CD4-positive, alpha-beta memory T cell (primary cell): ENCODE measurements at regions not wholly inside any gene's neighbourhood (a gene's known extent, or its start where the extent isn't known, plus 50 kb on each side); places are given as distances from the start of the nearest gene placed in this dataset.

ENCODE experiments used
- CTCF ChIA-PET: fragments of 350-600 bp; sonication (Branson Sonifier 250); formaldehyde crosslinking; loops from one replicate; lab custom pipeline; 2021; ENCODE audit warnings: inconsistent platforms; ENCODE audit not compliant: partially characterized antibody; lab: Charles Lee
- POLR2A ChIA-PET: fragments of 350-600 bp; sonication (Branson Sonifier 250); formaldehyde crosslinking; loops from one replicate; lab custom pipeline; 2021; ENCODE audit not compliant: partially characterized antibody; lab: Charles Lee
- DNase-seq, 5 donors: peaks; one replicate each; pipeline versions ENCODE4 v3.0.0 to v3.0.0-alpha.2; 2020 to 2022; ENCODE audit warnings: mixed read lengths in 1 of 5
- H3K27ac ChIP-seq: one replicate; pipeline ENCODE4 v1.7.0; 2013; ENCODE audit warnings: low read depth, low read length
- H3K27me3 ChIP-seq: 2 replicates; pipeline ENCODE4 v1.7.0; 2013; ENCODE audit warnings: mild to moderate bottlenecking, low read length, moderate library complexity; ENCODE audit not compliant: insufficient read depth
- H3K36me3 ChIP-seq: 2 replicates; pipeline ENCODE4 v1.7.0; 2013; ENCODE audit warnings: mild to moderate bottlenecking, low read length, moderate library complexity; ENCODE audit not compliant: insufficient read depth
- H3K4me1 ChIP-seq: 2 replicates; pipeline ENCODE4 v1.7.0; 2013; ENCODE audit warnings: mild to moderate bottlenecking, low read length, moderate library complexity; ENCODE audit not compliant: insufficient read depth
- H3K4me3 ChIP-seq, 2 donors: one replicate each; pipeline ENCODE4 v1.7.0; 2013; ENCODE audit warnings: low read length in 2 of 2, mild to moderate bottlenecking in 1 of 2
- H3K9me3 ChIP-seq, 2 donors: one replicate each; pipeline ENCODE4 v1.7.0; 2013; ENCODE audit warnings: low read length in 2 of 2, control low read depth in 1 of 2; ENCODE audit not compliant: control insufficient read depth in 1 of 2
- H3K27ac Mint-ChIP-seq, 7 donors: one replicate each; pipeline ENCODE4 v1.8.0; 2020 to 2021; ENCODE audit warnings: mixed read lengths in 7 of 7, mild to moderate bottlenecking in 6 of 7, inconsistent platforms in 3 of 7, moderate library complexity in 3 of 7
- H3K27me3 Mint-ChIP-seq, 2 donors: one replicate each; pipeline ENCODE4 v1.8.0; 2020 to 2021; ENCODE audit warnings: mixed read lengths in 2 of 2
- H3K36me3 Mint-ChIP-seq, 2 donors: one replicate each; pipeline ENCODE4 v1.8.0; 2020 to 2021; ENCODE audit warnings: mixed read lengths in 2 of 2, inconsistent platforms in 1 of 2, mild to moderate bottlenecking in 1 of 2
- H3K4me1 Mint-ChIP-seq, 4 donors: one replicate each; pipeline ENCODE4 v1.8.0; 2020 to 2021; ENCODE audit warnings: mixed read lengths in 4 of 4, mild to moderate bottlenecking in 1 of 4
- H3K4me3 Mint-ChIP-seq, 8 donors: one replicate each; pipeline ENCODE4 v1.8.0; 2020 to 2021; ENCODE audit warnings: mixed read lengths in 8 of 8, mild to moderate bottlenecking in 7 of 8, moderate library complexity in 6 of 8, inconsistent platforms in 3 of 8
- H3K9me3 Mint-ChIP-seq, 8 donors: one replicate each; pipeline ENCODE4 v1.8.0; 2020 to 2021; ENCODE audit warnings: mixed read lengths in 8 of 8, mild to moderate bottlenecking in 5 of 8, inconsistent platforms in 3 of 8, moderate library complexity in 1 of 8
- intact Hi-C: fragments of 100-400 bp; cut with micrococcal nuclease; formaldehyde crosslinking; loops from one replicate; pipeline ENCODE4 v1.15.1; 2023

DNA sequence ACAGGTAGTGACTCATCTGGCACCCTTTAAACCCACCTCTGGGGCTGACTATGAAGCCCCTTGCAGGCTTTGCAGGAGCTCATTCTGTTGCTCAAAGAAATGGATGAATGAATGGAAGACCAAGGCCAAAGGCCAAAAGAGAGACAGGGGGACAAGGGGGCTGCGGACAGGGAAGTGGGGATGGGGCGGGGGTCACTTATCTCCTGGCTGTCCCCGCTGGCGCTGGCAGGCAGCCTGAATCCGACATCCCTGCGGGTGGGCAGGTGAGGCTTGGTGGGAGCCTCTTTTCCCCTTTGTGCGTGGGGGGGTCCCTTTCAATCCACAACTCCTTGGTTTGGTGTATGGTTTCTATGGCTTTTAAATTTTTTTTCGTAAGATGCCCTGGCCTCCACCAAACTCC lies 239.6 kb upstream of the C1orf174 start:
- DNase-seq, result no peak
- no peak overlapping the region for H3K4me3 Mint-ChIP-seq

DNA sequence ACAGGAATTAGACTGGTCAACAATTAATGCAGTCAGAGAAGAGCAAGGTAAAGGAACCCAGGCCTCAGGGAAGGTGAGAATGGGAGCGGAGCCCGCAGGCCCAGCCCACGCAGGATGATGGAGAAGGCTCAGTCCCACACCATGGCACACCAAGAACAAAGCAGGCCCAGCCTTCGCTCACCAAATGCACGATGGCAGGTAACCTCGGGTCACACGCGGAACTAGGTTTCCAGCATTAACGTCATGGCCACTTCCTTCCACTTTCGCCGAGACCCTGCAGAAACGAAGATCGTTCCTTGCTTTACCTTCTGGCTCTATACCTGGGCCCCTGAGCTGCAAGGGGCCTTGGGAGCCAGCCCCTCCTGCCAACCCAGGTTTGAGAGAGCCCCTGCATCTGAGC lies 240.2 kb upstream of the C1orf174 start:
- no peak overlapping the region for H3K4me3 Mint-ChIP-seq
- Histone ChIP-seq H3K9me3 (no peaks in the 10 kb centered on the region), H3K4me3 (no peak overlapping the region), H3K4me1 (no peaks in the 10 kb centered on the region), H3K36me3 (no peaks in the 10 kb centered on the region), H3K27me3 (no peaks in the 10 kb centered on the region), H3K27ac (no peak overlapping the region)
- no peak for DNase-seq
- H3K27me3 Mint-ChIP-seq, result peaks cover 4 to 15% of the 10 kb centered on the region in 2 donors
- H3K36me3 Mint-ChIP-seq, result no peaks in the 10 kb centered on the region
- no peak overlapping the region for H3K27ac Mint-ChIP-seq
- no peaks in the 10 kb centered on the region for H3K4me1 Mint-ChIP-seq
- intact Hi-C loops, result no loop called here
- CTCF ChIA-PET, result no interaction called here
- POLR2A ChIA-PET, result no interaction called here
- H3K9me3 Mint-ChIP-seq, result peaks cover 0 to 5% (median under 1%) of the 10 kb centered on the region in 8 donors

More for the DNA sequence above, 239.6 kb upstream of the C1orf174 start:
- no peaks in the 10 kb centered on the region for H3K36me3 Mint-ChIP-seq
- Histone ChIP-seq H3K36me3 (no peaks in the 10 kb centered on the region), H3K4me3 (no peak overlapping the region), H3K27ac (no peak overlapping the region), H3K4me1 (no peaks in the 10 kb centered on the region), H3K27me3 (no peaks in the 10 kb centered on the region), H3K9me3 (no peaks in the 10 kb centered on the region)
- no peaks in the 10 kb centered on the region for H3K4me1 Mint-ChIP-seq
- ChIA-PET CTCF (no interaction called here), POLR2A (no interaction called here)
- peaks cover 4 to 15% of the 10 kb centered on the region in 2 donors for H3K27me3 Mint-ChIP-seq
- intact Hi-C loops, result no loop called here
- H3K27ac Mint-ChIP-seq, result no peak overlapping the region
- peaks cover 0 to 5% (median under 1%) of the 10 kb centered on the region in 8 donors for H3K9me3 Mint-ChIP-seq

DNA sequence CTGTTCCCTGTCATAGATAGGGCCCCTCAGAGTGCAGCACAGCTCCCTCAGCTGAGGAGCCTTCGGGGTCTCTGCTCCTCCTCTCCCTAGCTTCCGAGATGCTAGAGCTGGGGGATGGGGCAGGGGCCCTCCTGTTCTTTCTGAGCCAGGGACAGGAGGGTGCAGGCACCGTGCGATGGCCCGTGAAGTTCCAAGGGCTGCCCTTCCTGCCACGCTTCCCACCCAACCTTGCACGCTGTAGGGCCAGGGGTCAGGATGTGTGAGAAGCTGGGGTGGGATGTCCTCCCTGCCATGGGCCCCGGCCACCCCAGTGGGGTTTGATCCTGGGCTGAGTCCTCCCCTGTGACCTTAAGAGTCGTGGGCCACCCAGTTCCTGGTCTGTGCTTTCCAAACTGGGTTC lies 240.7 kb upstream of the C1orf174 start:
- H3K27ac Mint-ChIP-seq, result no peak overlapping the region
- no peaks in the 10 kb centered on the region for H3K36me3 Mint-ChIP-seq
- H3K9me3 Mint-ChIP-seq, result peaks cover 0 to 4% (median under 1%) of the 10 kb centered on the region in 8 donors
- Histone ChIP-seq H3K36me3 (no peaks in the 10 kb centered on the region), H3K9me3 (no peaks in the 10 kb centered on the region), H3K27ac (no peak overlapping the region), H3K4me3 (no peak overlapping the region), H3K4me1 (no peaks in the 10 kb centered on the region), H3K27me3 (no peaks in the 10 kb centered on the region)
- POLR2A ChIA-PET, result no interaction called here
- CTCF ChIA-PET, result no interaction called here
- H3K4me3 Mint-ChIP-seq, result no peak overlapping the region
- H3K4me1 Mint-ChIP-seq, result no peaks in the 10 kb centered on the region
- DNase-seq, result no peak
- intact Hi-C loops, result no loop called here
- peaks cover 4 to 12% of the 10 kb centered on the region in 2 donors for H3K27me3 Mint-ChIP-seq

DNA sequence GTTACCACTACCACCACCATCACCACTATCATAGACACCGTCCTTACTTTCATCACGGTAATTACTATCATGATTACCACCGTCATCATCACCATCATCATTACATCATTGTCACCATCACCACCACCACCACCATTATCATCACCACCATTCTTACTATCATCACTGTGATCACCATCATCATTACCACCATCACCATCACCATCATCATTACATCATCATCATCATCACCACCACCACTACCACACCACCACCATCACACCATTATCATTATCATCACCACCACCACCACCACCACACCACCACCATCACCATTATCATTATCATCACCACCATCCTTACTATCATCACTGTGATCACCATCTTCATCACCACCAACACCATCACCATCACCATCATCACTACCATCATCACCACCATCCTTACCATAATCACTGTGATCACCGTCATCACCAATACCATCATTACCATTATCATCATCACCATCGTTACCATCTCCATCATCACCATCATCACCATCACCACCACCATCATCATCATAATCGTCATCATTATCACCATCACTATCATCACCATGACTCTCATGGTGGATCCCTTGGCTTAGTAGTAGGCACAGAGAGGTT lies 244.4 kb upstream of the C1orf174 start:
- H3K36me3 ChIP-seq, result no peaks in the 10 kb centered on the region
- no peaks in the 10 kb centered on the region for H3K9me3 ChIP-seq
- Mint-ChIP-seq H3K4me3 (no peak overlapping the region), H3K4me1 (no peaks in the 10 kb centered on the region), H3K27ac (no peak overlapping the region), H3K27me3 (peaks cover 2 to 11% of the 10 kb centered on the region in 2 donors), H3K9me3 (no peaks in the 10 kb centered on the region), H3K36me3 (no peaks in the 10 kb centered on the region)
- intact Hi-C loops, result no loop called here
- H3K27ac ChIP-seq, result no peak overlapping the region
- no peaks in the 10 kb centered on the region for H3K4me1 ChIP-seq
- no peak overlapping the region for H3K4me3 ChIP-seq
- no peaks in the 10 kb centered on the region for H3K27me3 ChIP-seq
- ChIA-PET POLR2A (no interaction called here), CTCF (no interaction called here)
- no peak for DNase-seq

DNA sequence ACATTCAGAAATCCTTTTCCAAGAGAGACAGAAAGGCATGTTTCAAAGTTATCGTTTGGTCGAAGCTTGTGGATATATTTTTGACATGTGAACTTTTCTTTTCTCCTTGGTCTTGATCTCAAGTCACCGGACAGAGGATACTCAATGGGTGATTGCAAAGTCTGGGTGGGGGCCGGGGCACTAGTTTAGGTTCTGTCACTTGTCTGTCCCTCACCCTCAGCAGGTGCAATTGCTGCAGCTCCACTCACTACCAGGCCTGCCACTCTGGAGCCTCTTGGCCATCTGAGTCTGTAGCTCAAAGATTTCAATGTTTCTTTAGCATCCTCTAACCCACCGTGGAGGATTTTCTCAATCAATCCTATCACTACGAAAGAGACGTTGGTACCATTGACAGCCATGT lies 246.0 kb upstream of the C1orf174 start:
- ChIA-PET POLR2A (no interaction called here), CTCF (no interaction called here)
- Mint-ChIP-seq H3K4me3 (no peak overlapping the region), H3K27me3 (peaks cover 4 to 9% of the 10 kb centered on the region in 2 donors), H3K9me3 (no peaks in the 10 kb centered on the region), H3K27ac (no peak overlapping the region), H3K4me1 (no peaks in the 10 kb centered on the region), H3K36me3 (no peaks in the 10 kb centered on the region)
- H3K4me1 ChIP-seq, result no peaks in the 10 kb centered on the region
- no peaks in the 10 kb centered on the region for H3K36me3 ChIP-seq
- intact Hi-C loops, result no loop called here
- no peak overlapping the region for H3K27ac ChIP-seq
- H3K9me3 ChIP-seq, result no peaks in the 10 kb centered on the region
- no peak overlapping the region for H3K4me3 ChIP-seq
- no peaks in the 10 kb centered on the region for H3K27me3 ChIP-seq
- DNase-seq, result no peak

DNA sequence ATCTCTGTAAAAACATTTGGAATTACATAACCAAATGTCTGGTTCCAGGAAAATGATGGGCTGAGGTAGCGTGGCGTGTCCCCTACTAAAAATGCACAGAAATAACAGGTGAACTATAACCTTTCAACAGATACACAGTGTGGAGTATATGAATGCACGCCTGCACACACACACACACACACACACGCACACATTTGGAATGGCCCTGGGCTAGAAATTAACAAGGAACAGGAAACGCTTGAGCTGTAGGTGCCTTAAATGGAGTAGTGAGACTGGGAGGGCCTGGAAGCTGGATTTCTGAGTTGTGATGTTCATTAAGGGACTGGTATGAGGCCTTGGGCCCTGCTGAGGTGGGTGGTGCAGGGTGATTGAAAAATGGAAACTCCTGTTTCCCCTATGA lies 246.5 kb upstream of the C1orf174 start:
- no peaks in the 10 kb centered on the region for H3K4me1 ChIP-seq
- no peak overlapping the region for H3K4me3 Mint-ChIP-seq
- no peaks in the 10 kb centered on the region for H3K36me3 Mint-ChIP-seq
- H3K27me3 ChIP-seq, result no peaks in the 10 kb centered on the region
- no peak overlapping the region for H3K27ac ChIP-seq
- ChIA-PET CTCF (no interaction called here), POLR2A (no interaction called here)
- no peak overlapping the region for H3K27ac Mint-ChIP-seq
- no peaks in the 10 kb centered on the region for H3K9me3 Mint-ChIP-seq
- intact Hi-C loops, result no loop called here
- peaks cover 4 to 9% of the 10 kb centered on the region in 2 donors for H3K27me3 Mint-ChIP-seq
- H3K36me3 ChIP-seq, result no peaks in the 10 kb centered on the region
- H3K9me3 ChIP-seq, result no peaks in the 10 kb centered on the region
- no peaks in the 10 kb centered on the region for H3K4me1 Mint-ChIP-seq
- no peak for DNase-seq
- H3K4me3 ChIP-seq, result no peak overlapping the region

DNA sequence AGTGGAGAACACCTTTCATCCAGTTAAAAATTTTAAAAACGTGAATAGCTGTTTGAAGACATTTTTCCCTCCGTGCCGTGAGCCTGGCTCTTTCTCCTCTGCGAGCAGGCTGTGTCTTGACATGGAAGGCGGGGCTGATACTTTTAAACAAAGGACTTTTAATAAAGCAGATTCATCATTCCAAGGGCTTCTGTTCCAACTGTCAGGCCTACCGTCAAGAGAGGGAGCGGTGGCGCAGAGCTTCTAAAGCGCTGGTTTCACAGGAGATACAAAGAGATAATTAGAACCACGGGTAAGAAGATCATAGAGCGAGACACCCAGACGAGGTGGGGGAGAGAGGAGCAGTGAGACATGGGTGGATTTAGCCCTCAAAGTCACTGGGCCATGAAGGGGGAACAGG lies 247.4 kb upstream of the C1orf174 start:
- Mint-ChIP-seq H3K27me3 (peaks cover 4 to 9% of the 10 kb centered on the region in 2 donors), H3K9me3 (no peaks in the 10 kb centered on the region), H3K4me1 (no peaks in the 10 kb centered on the region), H3K4me3 (no peak overlapping the region), H3K36me3 (no peaks in the 10 kb centered on the region), H3K27ac (no peak overlapping the region)
- CTCF ChIA-PET, result no interaction called here
- H3K27ac ChIP-seq, result no peak overlapping the region
- no peak overlapping the region for H3K4me3 ChIP-seq
- POLR2A ChIA-PET, result no interaction called here
- no peaks in the 10 kb centered on the region for H3K4me1 ChIP-seq
- intact Hi-C loops, result no loop called here
- DNase-seq, result no peak
- no peaks in the 10 kb centered on the region for H3K36me3 ChIP-seq
- no peaks in the 10 kb centered on the region for H3K9me3 ChIP-seq
- H3K27me3 ChIP-seq, result no peaks in the 10 kb centered on the region

DNA sequence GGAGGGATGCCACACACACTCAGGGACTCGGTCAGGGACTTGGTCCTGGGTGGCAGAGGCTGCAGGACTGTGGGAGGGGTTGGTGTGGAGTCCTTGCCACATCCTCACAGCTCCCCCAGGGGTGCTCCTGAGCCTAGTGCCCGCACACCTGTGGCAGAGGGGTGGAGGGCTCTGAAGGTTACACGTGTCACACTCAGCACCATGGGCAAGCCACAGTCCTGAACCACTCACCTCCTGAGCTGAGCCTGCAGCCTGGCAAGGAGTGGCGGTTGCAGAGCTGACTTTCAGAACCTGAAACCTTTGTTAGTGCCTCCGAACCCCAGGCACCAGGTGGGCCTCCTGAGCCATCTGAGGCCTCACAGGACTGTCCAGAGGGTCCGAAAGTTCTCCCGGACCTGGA lies 249.2 kb upstream of the C1orf174 start:
- intact Hi-C loops, result no loop called here
- ChIA-PET CTCF (no interaction called here), POLR2A (no interaction called here)
- H3K4me3 Mint-ChIP-seq, result no peak overlapping the region
- no peaks in the 10 kb centered on the region for H3K4me1 Mint-ChIP-seq
- no peak for DNase-seq
- Histone ChIP-seq H3K36me3 (no peaks in the 10 kb centered on the region), H3K4me3 (no peak overlapping the region), H3K27me3 (no peaks in the 10 kb centered on the region), H3K9me3 (no peaks in the 10 kb centered on the region), H3K4me1 (no peaks in the 10 kb centered on the region), H3K27ac (no peak overlapping the region)
- H3K27me3 Mint-ChIP-seq, result peaks cover 0 to 2% of the 10 kb centered on the region in 2 donors
- H3K27ac Mint-ChIP-seq, result no peak overlapping the region
- H3K9me3 Mint-ChIP-seq, result no peaks in the 10 kb centered on the region
- H3K36me3 Mint-ChIP-seq, result no peaks in the 10 kb centered on the region
